Heart right ventricle (tissue), 16 donors: ENCODE measurements at regions not wholly inside any gene's neighbourhood (a gene's known extent, or its start where the extent isn't known, plus 50 kb on each side); places are given as distances from the start of the nearest gene placed in this dataset.
A peak's percentile ranks its signal among the peaks of the same experiment; 100 is the strongest.

Source experiments
- ATAC-seq, 8 donors: fragments of 200-7000 bp; cut with Tn5 transposase; one replicate each; pipeline ENCODE4 v1.9.1; 2020; ENCODE audit warnings: mild to moderate bottlenecking in 8 of 8, moderate library complexity in 8 of 8, moderate number of reproducible peaks in 1 of 8
- DNase-seq, 2 donors: peaks; one replicate each; pipeline ENCODE4 v3.0.0-alpha.2; 2020
- H3K27ac ChIP-seq, 10 donors: fragments of 200-600 bp; sonication (generic) in 2 of 10; one replicate each; pipeline versions ENCODE4 v1.5.0 to v1.8.0; 2020 to 2022; ENCODE audit warnings: mild to moderate bottlenecking in 3 of 10
- H3K27me3 ChIP-seq, 7 donors: fragments of 200-600 bp; one replicate each; pipeline ENCODE4 v1.8.0; 2021 to 2022; ENCODE audit warnings: mild to moderate bottlenecking in 2 of 7
- H3K36me3 ChIP-seq, 9 donors: fragments of 200-600 bp; sonication (generic) in 1 of 9; one replicate each; pipeline versions ENCODE4 v1.5.0 to v1.8.0; 2020 to 2022; ENCODE audit warnings: mild to moderate bottlenecking in 2 of 9
- H3K4me1 ChIP-seq, 9 donors: fragments of 200-600 bp; sonication (generic) in 1 of 9; one replicate each; pipeline versions ENCODE4 v1.5.0 to v1.8.0; 2020 to 2022; ENCODE audit warnings: mild to moderate bottlenecking in 4 of 9
- H3K4me3 ChIP-seq, 10 donors: fragments of 200-600 bp; sonication (generic) in 2 of 10; one replicate each; pipeline versions ENCODE4 v1.5.0 to v1.8.0; 2020 to 2022; ENCODE audit warnings: mild to moderate bottlenecking in 7 of 10, moderate library complexity in 2 of 10
- H3K9me3 ChIP-seq, 11 donors: fragments of 200-600 bp in 10 of 11; sonication (generic) in 2 of 11; one replicate each; pipeline versions ENCODE4 v1.5.0 to v1.8.0; 2013 to 2022; ENCODE audit warnings: mild to moderate bottlenecking in 2 of 11, control low read depth in 1 of 11, moderate library complexity in 1 of 11
- CTCF ChIP-seq, 9 donors: fragments of 200-600 bp; sonication (generic) in 2 of 9; IDR thresholded peaks; one replicate each; pipeline versions ENCODE4 v1.5.0 to v1.8.0; 2021 to 2022; ENCODE audit warnings: antibody characterized with exemption in 9 of 9, mild to moderate bottlenecking in 5 of 9, moderate library complexity in 1 of 9
- WGBS, 2 donors: extraction: QIAGEN DNeasy Blood & Tissue Kit; methylation state at CpG; one replicate each; pipeline ENCODE4 v1.1.7; 2013; ENCODE audit warnings: inconsistent platforms in 1 of 2; 5-methylcytosine and 5-hydroxymethylcytosine counted together
- intact Hi-C, 10 donors: fragments of 100-400 bp; cut with DNase I; formaldehyde crosslinking; loops; one replicate each; pipeline versions ENCODE4 v1.11.1 to v1.14.2; 2022
- donor health status: Arrhythmogenic right ventricular cardiomyopathy.
- donor health status: ischemic (EF 13 %, LVEDD 7.1; RV severe dilation, severe dysfunction).
- donor health status: healthy with polysubstance abuse.
- donor health status: DM: no; HTN: yes; CAD: no.
- donor health status: DM: no; HTN: no; CAD: no.
- donor health status: ischemic (EF 25% LVEDD 6.9; RV normal size, moderate dysfunction).
- donor health status: ischemic (EF 25% LVEDD 5.7; RV mildly dilated, moderate dysfunction).
- donor health status: healthy.
- donor health status: DM: yes; HTN: yes; CAD: no.
- donor health status: Ischemic cardiomyopathy.
- donor health status: ischemic (EF 35%, LVEDD 5.7; RV mildly dilated, moderate dysfunction).
- donor health status: nonischemic (EF 11% LVEDD 7.7; RV severe dilation, severe dysfunction).
- donor health status: DM: yes; HTN: yes; CAD: no.
- donor health status: PGD.
- donor health status: ischemic (EF 29% LVEDD 5.4; RV normal size, mild dysfunction).
- donor health status: nonischemic (EF 23%, LVEDD 6.1; RV moderate dilation, normal function).

GRCh38 chr4:13704761-13705160 is 77.2 kb upstream of the BOD1L1 start:
- no peak overlapping the region for H3K4me3 ChIP-seq
- no peaks in the 10 kb centered on the region for H3K9me3 ChIP-seq
- peaks cover 0 to 34% (median 16%) of the 10 kb centered on the region in 9 donors for H3K4me1 ChIP-seq
- peak overlapping the region; percentile 71 to 89 (median 84) for H3K27ac ChIP-seq
- H3K27me3 ChIP-seq: no peaks in the 10 kb centered on the region
- no peak for TF ChIP-seq CTCF (IDR thresholded peaks at IDR 0.05)
- ATAC-seq (no peak), DNase-seq (no peak)
- no peaks in the 10 kb centered on the region for H3K36me3 ChIP-seq
- intact Hi-C loops: loop anchor here in 2 of 10 donors (5.0 to 10.0 kb wide), 2 partner anchors 140 to 222 kb away; partner anchors contain the start of gene RAB28 (in 1 of the 2)

- ATAC-seq (peak; percentile 78 to 96 (median 93)), DNase-seq (peak; percentile 40 to 55)
- Histone ChIP-seq H3K27ac (peak overlapping the region; percentile 71 to 89 (median 84)), H3K9me3 (no peaks in the 10 kb centered on the region), H3K27me3 (no peaks in the 10 kb centered on the region), H3K36me3 (no peaks in the 10 kb centered on the region), H3K4me1 (peaks cover 0 to 29% (median 16%) of the 10 kb centered on the region in 9 donors), H3K4me3 (peak overlapping the region in 2 of 10 donors; percentile 9 to 18)
- intact Hi-C loops: loop anchor here in 2 of 10 donors (5.0 to 10.0 kb wide), 2 partner anchors 139 to 223 kb away; partner anchors contain the start of gene RAB28 (in 1 of the 2)
- peak in 1 of 9 donors; percentile 12 for TF ChIP-seq CTCF (IDR thresholded peaks at IDR 0.05)
- 25 to 49% methylated on average over 9 of the region's 9 CpGs for WGBS, 2 donors
Measured at GRCh38 chr4:13705521-13706041, 78.1 kb upstream of the BOD1L1 start.

GRCh38 chr4:13706120-13706519 is 78.6 kb upstream of the BOD1L1 start:
- Histone ChIP-seq H3K4me3 (peak overlapping the region in 1 of 10 donors; percentile 18), H3K27me3 (no peaks in the 10 kb centered on the region), H3K27ac (peak overlapping the region; percentile 71 to 89 (median 84)), H3K9me3 (no peaks in the 10 kb centered on the region), H3K4me1 (peaks cover 0 to 29% (median 16%) of the 10 kb centered on the region in 9 donors), H3K36me3 (no peaks in the 10 kb centered on the region)
- no peak for TF ChIP-seq CTCF (IDR thresholded peaks at IDR 0.05)
- intact Hi-C loops: loop anchor here in 2 of 10 donors (5.0 to 10.0 kb wide), 2 partner anchors 139 to 224 kb away; partner anchors contain the start of gene RAB28 (in 1 of the 2)
- peak in 1 of 2 donors; percentile 13 for DNase-seq
- ATAC-seq: peak; percentile 53 to 91 (median 80)

GRCh38 chr4:13706716-13707115 is 79.2 kb upstream of the BOD1L1 start:
- Histone ChIP-seq H3K36me3 (no peaks in the 10 kb centered on the region), H3K27ac (peak overlapping the region in 9 of 10 donors; percentile 30 to 89 (median 84)), H3K27me3 (no peaks in the 10 kb centered on the region), H3K9me3 (no peaks in the 10 kb centered on the region), H3K4me3 (no peak overlapping the region), H3K4me1 (peaks cover 0 to 29% (median 16%) of the 10 kb centered on the region in 9 donors)
- 64% methylated on average over 3 of the region's 3 CpGs for WGBS, 2 donors
- no peak for DNase-seq
- no peak for TF ChIP-seq CTCF (IDR thresholded peaks at IDR 0.05)
- intact Hi-C loops: loop anchor here in 2 of 10 donors (5.0 to 10.0 kb wide), 2 partner anchors 138 to 224 kb away; partner anchors contain the start of gene RAB28 (in 1 of the 2)
- ATAC-seq: no peak
